GM19035 (cell line): ENCODE measurements at regions not wholly inside any gene's neighbourhood (a gene's known extent, or its start where the extent isn't known, plus 50 kb on each side); places are given as distances from the start of the nearest gene placed in this dataset.
"Not testable (repeated sequence)": the region's sequence is repeated elsewhere in the genome, so short reads cannot be mapped to it uniquely, and the experiment has no call there.

Experiments used
- ATAC-seq: cut with Tn5 transposase; IDR thresholded peaks from one replicate; pipeline ENCODE4 v1.9.1; 2021; ENCODE audit not compliant: unreplicated experiment

DNA sequence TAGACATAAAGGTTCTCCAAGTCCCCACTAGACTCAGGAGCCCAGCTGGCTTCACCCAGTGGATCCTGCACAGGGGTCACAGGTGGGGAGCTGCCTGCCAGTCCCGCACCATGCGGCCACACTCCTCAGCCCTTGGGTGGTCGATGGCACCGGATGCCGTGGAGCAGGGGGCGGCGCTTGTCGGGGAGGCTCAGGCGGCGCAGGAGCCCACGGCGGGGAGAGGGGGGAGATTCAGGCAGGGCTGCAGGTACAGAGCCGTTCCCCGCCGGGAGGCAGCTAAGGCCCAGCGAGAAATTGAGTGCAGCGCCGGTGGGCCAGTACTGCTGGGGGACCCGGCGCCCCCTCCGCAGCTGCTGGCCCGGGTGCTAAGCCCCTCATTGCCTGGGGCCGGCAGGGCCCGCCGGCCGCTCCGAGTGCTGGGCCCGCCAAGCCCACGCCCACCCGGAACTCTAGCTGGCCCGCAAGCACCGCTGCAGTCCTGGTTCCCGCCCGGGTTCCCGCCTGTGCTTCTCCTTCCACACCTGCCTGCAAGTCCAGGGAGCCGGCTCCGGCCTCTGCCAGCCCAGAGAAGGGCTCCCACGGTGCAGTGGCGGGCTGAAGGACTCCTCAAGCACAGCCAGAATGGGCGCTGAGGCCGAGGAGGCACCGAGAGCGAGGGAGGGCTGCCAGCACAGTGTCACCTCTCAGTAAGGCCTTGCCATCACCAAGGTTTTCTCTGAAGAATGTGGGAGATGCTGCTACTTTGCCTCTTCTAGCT, 58.4 kb upstream of the PPP1R12A start:
- ATAC-seq = no peak

DNA sequence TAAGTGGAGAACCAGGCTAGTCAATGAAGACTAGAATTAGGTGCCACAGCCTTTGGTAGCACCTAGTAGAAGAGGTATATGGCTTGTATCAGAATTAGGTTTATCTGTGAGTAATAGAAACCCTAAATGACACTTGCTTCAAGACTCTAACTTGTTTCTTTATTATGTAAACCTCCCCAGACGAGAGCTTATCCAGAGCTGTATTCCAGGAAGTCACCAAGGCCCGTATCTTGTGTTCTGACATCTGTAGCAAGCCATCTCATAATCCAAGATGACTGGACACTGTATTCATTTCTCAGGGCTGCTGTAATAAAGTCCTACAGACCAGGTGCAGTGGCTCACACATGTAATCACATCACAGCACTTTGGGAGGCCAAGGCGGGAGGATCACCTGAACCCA, 56.7 kb upstream of the PPP1R12A start:
- no peak for ATAC-seq

- not testable (repeated sequence) for ATAC-seq
These were observed 55.8 kb upstream of the PPP1R12A start for GRCh38 chr12:79990509-79991338.

DNA sequence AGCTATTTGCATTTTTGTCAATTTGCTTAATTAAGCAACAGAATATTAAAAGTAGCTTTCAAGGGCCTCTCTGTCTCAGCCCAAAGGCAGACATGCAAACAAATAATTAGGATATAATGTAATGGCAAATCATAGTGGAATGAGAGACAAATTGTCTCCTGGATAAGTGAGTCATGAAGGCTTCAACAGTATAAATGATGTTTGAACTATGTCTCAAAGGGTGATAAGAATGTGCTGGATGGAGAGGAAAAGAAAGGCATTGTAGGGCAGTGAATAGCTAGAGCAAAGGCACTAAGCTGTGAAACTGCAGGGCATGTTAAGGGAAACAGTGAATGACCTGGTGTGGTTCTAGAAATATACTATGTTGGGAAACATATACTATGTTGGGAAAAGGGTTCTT, 53.5 kb upstream of the PPP1R12A start:
- ATAC-seq = no peak

GRCh38 chr12:79987731-79988130, 52.8 kb upstream of the PPP1R12A start:
- ATAC-seq = no peak
